ENCODE measurements at regions not wholly inside any gene's neighbourhood (a gene's known extent, or its start where the extent isn't known, plus 50 kb on each side); places are given as distances from the start of the nearest gene placed in this dataset.

DNA sequence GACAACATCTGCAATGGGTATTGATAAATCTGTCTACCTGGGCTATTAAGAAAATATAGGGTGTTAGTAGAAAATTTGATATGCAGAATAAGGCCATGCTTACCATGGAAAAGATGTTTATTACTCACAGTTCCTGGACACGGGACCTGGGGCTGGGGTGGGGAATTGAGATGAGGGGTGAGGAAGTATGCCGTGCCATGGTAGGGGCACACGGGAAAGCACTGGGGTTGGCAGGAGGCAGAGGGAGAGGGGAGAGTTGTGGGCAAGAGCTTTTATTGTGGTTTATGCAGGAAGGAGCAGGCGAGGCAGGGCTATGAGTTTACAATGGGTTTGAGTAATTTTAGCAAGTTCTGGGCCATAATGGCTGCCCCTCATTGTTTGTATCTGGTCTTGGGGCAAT, 493.8 kb downstream of the SIPA1L2 start:
- Histone ChIP-seq H3K4me2 (ENCODE audit: control insufficient read depth, extremely low read depth, insufficient read depth, low read depth, low read length) (no peak overlapping the region), H2AFZ (ENCODE audit: control insufficient read depth, low read length) (no peak overlapping the region), H3K27me3 (ENCODE audit: control insufficient read depth, extremely low read depth, insufficient read depth, low read length) (no peaks in the 10 kb centered on the region), H3K27ac (ENCODE audit: control insufficient read depth, insufficient read depth, low read length) (no peak overlapping the region), H3K4me3 (ENCODE audit: control insufficient read depth in 2 of 3, extremely low read depth in 1 of 3, insufficient read depth in 2 of 3, low read depth in 1 of 3, low read length in 3 of 3) (no peak overlapping the region), H3K4me1 (ENCODE audit: control insufficient read depth, extremely low read depth, insufficient read depth, low read length) (peaks cover 1% of the 10 kb centered on the region), H3K9ac (ENCODE audit: control insufficient read depth, extremely low read depth, insufficient read depth, low read length) (no peak overlapping the region), H3K9me3 (ENCODE audit: control insufficient read depth, low read depth, low read length) (peaks cover 4% of the 10 kb centered on the region), H4K20me1 (ENCODE audit: control insufficient read depth, extremely low read depth, insufficient read depth, low read length) (no peaks in the 10 kb centered on the region), H3K9me1 (ENCODE audit: control insufficient read depth, extremely low read depth, insufficient read depth, low read length) (no peaks in the 10 kb centered on the region), H3K79me2 (ENCODE audit: control insufficient read depth, insufficient read depth, low read length) (no peaks in the 10 kb centered on the region), H3K36me3 (ENCODE audit: control insufficient read depth in 2 of 2, extremely low read depth in 1 of 2, insufficient read depth in 2 of 2, low read length in 2 of 2) (no peaks in the 10 kb centered on the region)
- DNase-seq (ENCODE audit: low read depth, low spot score): no peak
- FAIRE-seq: no peak
- dilution Hi-C loops (cut with MboI; ENCODE audit: extremely low pct_ligation_motif_present, low sequenced_read_pairs): no loop called here
- TF ChIP-seq EZH2 (IDR thresholded peaks at IDR 0.05; ENCODE audit: low read length): no peak

DNA sequence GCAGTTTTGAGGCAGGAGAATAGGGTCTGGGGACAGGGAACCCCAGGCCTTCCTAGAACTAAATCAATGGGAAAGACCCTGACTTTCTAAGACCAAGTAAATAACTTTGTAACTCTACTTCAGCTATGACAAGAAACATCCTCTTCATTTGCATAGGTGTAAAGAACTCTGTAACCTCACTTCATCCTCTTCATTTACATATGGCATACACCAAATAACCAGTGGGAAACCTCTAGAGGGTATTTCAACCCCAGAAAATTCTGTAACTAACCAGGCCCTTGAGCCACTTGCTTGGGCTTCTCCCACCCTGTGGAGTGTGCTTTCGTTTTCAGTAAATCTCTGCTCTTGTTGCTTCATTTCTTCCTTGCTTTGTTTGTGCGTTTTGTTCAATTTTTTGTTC, 495.6 kb downstream of the SIPA1L2 start:
- DNase-seq (ENCODE audit: low read depth, low spot score): no peak
- Histone ChIP-seq H3K9ac (ENCODE audit: control insufficient read depth, extremely low read depth, insufficient read depth, low read length) (no peak overlapping the region), H4K20me1 (ENCODE audit: control insufficient read depth, extremely low read depth, insufficient read depth, low read length) (no peaks in the 10 kb centered on the region), H3K4me2 (ENCODE audit: control insufficient read depth, extremely low read depth, insufficient read depth, low read depth, low read length) (no peak overlapping the region), H3K9me1 (ENCODE audit: control insufficient read depth, extremely low read depth, insufficient read depth, low read length) (no peaks in the 10 kb centered on the region), H3K36me3 (ENCODE audit: control insufficient read depth in 2 of 2, extremely low read depth in 1 of 2, insufficient read depth in 2 of 2, low read length in 2 of 2) (no peaks in the 10 kb centered on the region), H3K4me1 (ENCODE audit: control insufficient read depth, extremely low read depth, insufficient read depth, low read length) (peaks cover 11% of the 10 kb centered on the region), H3K79me2 (ENCODE audit: control insufficient read depth, insufficient read depth, low read length) (no peaks in the 10 kb centered on the region), H3K27ac (ENCODE audit: control insufficient read depth, insufficient read depth, low read length) (no peak overlapping the region), H3K9me3 (ENCODE audit: control insufficient read depth, low read depth, low read length) (peaks cover 3% of the 10 kb centered on the region), H2AFZ (ENCODE audit: control insufficient read depth, low read length) (no peak overlapping the region), H3K27me3 (ENCODE audit: control insufficient read depth, extremely low read depth, insufficient read depth, low read length) (no peaks in the 10 kb centered on the region), H3K4me3 (ENCODE audit: control insufficient read depth in 2 of 3, extremely low read depth in 1 of 3, insufficient read depth in 2 of 3, low read depth in 1 of 3, low read length in 3 of 3) (no peak overlapping the region)
- dilution Hi-C loops (cut with MboI; ENCODE audit: extremely low pct_ligation_motif_present, low sequenced_read_pairs): no loop called here
- TF ChIP-seq EZH2 (IDR thresholded peaks at IDR 0.05; ENCODE audit: low read length): no peak
- no peak for TF ChIP-seq CTCF (optimal IDR thresholded peaks at IDR 0.05 in 1 of 3, IDR thresholded peaks at IDR 0.05 in 1 of 3, conservative IDR thresholded peaks at IDR 0.05 in 1 of 3; ENCODE audit: extremely low read depth in 1 of 3, insufficient read depth in 2 of 3, low read length in 3 of 3)
- FAIRE-seq: no peak

- dilution Hi-C loops (cut with MboI; ENCODE audit: extremely low pct_ligation_motif_present, low sequenced_read_pairs): no loop called here
- Histone ChIP-seq H3K9me3 (ENCODE audit: control insufficient read depth, low read depth, low read length) (peaks cover 3% of the 10 kb centered on the region), H3K27me3 (ENCODE audit: control insufficient read depth, extremely low read depth, insufficient read depth, low read length) (no peaks in the 10 kb centered on the region), H3K4me3 (ENCODE audit: control insufficient read depth in 2 of 3, extremely low read depth in 1 of 3, insufficient read depth in 2 of 3, low read depth in 1 of 3, low read length in 3 of 3) (no peak overlapping the region), H3K9me1 (ENCODE audit: control insufficient read depth, extremely low read depth, insufficient read depth, low read length) (no peaks in the 10 kb centered on the region), H4K20me1 (ENCODE audit: control insufficient read depth, extremely low read depth, insufficient read depth, low read length) (no peaks in the 10 kb centered on the region), H3K4me1 (ENCODE audit: control insufficient read depth, extremely low read depth, insufficient read depth, low read length) (peaks cover 12% of the 10 kb centered on the region), H3K27ac (ENCODE audit: control insufficient read depth, insufficient read depth, low read length) (no peak overlapping the region), H2AFZ (ENCODE audit: control insufficient read depth, low read length) (no peak overlapping the region), H3K36me3 (ENCODE audit: control insufficient read depth in 2 of 2, extremely low read depth in 1 of 2, insufficient read depth in 2 of 2, low read length in 2 of 2) (no peaks in the 10 kb centered on the region), H3K79me2 (ENCODE audit: control insufficient read depth, insufficient read depth, low read length) (no peaks in the 10 kb centered on the region), H3K4me2 (ENCODE audit: control insufficient read depth, extremely low read depth, insufficient read depth, low read depth, low read length) (no peak overlapping the region), H3K9ac (ENCODE audit: control insufficient read depth, extremely low read depth, insufficient read depth, low read length) (no peak overlapping the region)
- FAIRE-seq: no peak
- no peak for DNase-seq (ENCODE audit: low read depth, low spot score)
- TF ChIP-seq CTCF (optimal IDR thresholded peaks at IDR 0.05 in 1 of 3, IDR thresholded peaks at IDR 0.05 in 1 of 3, conservative IDR thresholded peaks at IDR 0.05 in 1 of 3; ENCODE audit: extremely low read depth in 1 of 3, insufficient read depth in 2 of 3, low read length in 3 of 3) (no peak), EZH2 (IDR thresholded peaks at IDR 0.05; ENCODE audit: low read length) (no peak)
Observed at GRCh38 chr1:232132572-232132971, 497.4 kb downstream of the SIPA1L2 start.

All from keratinocyte (primary cell).